ENCODE measurements at regions not wholly inside any gene's neighbourhood (a gene's known extent, or its start where the extent isn't known, plus 50 kb on each side); places are given as distances from the start of the nearest gene placed in this dataset.

DNA sequence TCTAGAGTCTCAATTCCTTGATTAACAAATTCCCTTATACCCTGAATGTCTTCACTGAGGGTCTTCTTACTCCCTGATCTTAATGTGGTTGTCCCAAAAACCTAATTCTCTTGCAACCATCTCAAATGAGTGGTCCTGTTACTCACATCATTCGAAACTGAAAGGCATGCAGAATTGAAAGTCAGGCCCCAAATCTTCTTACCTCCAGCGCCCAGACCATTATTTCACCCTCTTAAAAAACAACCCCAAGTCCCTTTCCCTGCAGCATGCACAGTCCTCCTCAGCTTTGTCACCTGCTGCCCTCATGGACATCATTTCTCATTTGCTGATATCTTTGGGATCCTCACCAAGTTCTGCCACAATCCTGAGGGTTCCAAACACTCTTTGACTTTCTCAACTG lies 230.1 kb downstream of the SEC16B start:
- DNase-seq (no peak), ATAC-seq (no peak)
- no peaks in the 10 kb centered on the region for H3K4me1 Mint-ChIP-seq
- H3K27ac Mint-ChIP-seq: no peak overlapping the region
- no peak overlapping the region for H3K4me3 Mint-ChIP-seq
- peaks cover 0 to 4% of the 10 kb centered on the region in 2 donors for H3K9me3 Mint-ChIP-seq
- H3K27me3 Mint-ChIP-seq: no peaks in the 10 kb centered on the region

- no peaks in the 10 kb centered on the region for H3K4me1 Mint-ChIP-seq
- no peaks in the 10 kb centered on the region for H3K27me3 Mint-ChIP-seq
Observed at GRCh38 chr1:177737456-177737855, 232.4 kb downstream of the SEC16B start.

GRCh38 chr1:177732178-177732577 lies 237.7 kb downstream of the SEC16B start:
- peak; percentile 28 for ATAC-seq
- Mint-ChIP-seq H3K9me3 (peaks cover 10 to 14% of the 10 kb centered on the region in 2 donors), H3K27me3 (no peaks in the 10 kb centered on the region), H3K4me1 (peaks cover 6% of the 10 kb centered on the region), H3K27ac (no peak overlapping the region), H3K4me3 (peak overlapping the region in 1 of 2 donors; percentile 13)
- no peak for DNase-seq

More at GRCh38 chr1:177737456-177737855, 232.4 kb downstream of the SEC16B start:
- Mint-ChIP-seq H3K4me3 (no peak overlapping the region), H3K9me3 (peaks cover 0 to 9% of the 10 kb centered on the region in 2 donors), H3K27ac (no peak overlapping the region)
- ATAC-seq (no peak), DNase-seq (no peak)

DNA sequence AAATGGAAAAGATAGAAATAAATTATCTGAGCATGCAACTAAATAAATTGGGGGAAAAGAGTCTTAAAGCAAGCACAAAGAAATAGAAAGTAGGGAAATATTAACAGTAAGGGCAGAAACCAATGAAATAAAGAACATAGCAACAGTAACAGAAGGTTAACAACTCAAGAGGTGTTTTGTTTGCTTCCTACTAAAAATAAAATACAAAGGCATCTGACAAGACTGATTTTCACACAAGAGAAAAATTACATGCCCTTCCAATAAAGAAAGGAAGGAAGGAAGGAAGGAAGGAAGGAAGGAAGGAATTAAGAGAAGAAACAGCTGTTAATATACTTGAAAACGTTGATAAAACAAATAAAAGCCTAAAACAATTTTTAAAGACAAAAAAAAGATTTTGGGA lies 240.2 kb downstream of the SEC16B start:
- H3K9me3 Mint-ChIP-seq: peaks cover 17 to 25% of the 10 kb centered on the region in 2 donors
- H3K4me3 Mint-ChIP-seq: no peak overlapping the region
- H3K27ac Mint-ChIP-seq: no peak overlapping the region
- H3K4me1 Mint-ChIP-seq: peaks cover 6% of the 10 kb centered on the region
- H3K27me3 Mint-ChIP-seq: no peaks in the 10 kb centered on the region
- DNase-seq: no peak
- no peak for ATAC-seq

DNA sequence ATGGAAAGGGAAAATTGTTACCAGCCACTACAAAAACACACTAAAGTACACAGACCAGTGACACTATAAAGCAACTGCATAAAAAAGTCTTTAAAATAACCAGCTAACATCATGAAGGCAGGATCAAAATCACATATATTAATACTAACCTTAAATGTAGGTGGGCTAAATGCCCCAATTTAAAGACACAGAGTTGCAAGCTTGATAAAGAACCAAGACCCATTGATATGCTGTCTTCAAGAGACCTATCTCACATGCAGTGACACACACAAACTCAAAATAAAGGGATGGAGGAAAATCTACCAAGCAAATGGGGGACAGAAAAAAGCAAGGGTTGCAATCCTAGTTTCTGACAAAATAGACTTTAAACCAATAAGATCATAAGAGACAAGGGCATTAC lies 246.3 kb downstream of the SEC16B start:
- no peaks in the 10 kb centered on the region for H3K4me1 Mint-ChIP-seq
- no peaks in the 10 kb centered on the region for H3K27me3 Mint-ChIP-seq
- no peak overlapping the region for H3K4me3 Mint-ChIP-seq
- ATAC-seq: no peak
- peaks cover 20 to 46% of the 10 kb centered on the region in 2 donors for H3K9me3 Mint-ChIP-seq
- DNase-seq: no peak
- no peak overlapping the region for H3K27ac Mint-ChIP-seq

- Mint-ChIP-seq H3K9me3 (peaks cover 5 to 28% of the 10 kb centered on the region in 2 donors), H3K4me1 (no peaks in the 10 kb centered on the region), H3K27me3 (no peaks in the 10 kb centered on the region), H3K27ac (no peak overlapping the region), H3K4me3 (no peak overlapping the region)
- DNase-seq: no peak
- ATAC-seq: no peak
Observed at GRCh38 chr1:177710696-177711620, 258.9 kb downstream of the SEC16B start.

DNA sequence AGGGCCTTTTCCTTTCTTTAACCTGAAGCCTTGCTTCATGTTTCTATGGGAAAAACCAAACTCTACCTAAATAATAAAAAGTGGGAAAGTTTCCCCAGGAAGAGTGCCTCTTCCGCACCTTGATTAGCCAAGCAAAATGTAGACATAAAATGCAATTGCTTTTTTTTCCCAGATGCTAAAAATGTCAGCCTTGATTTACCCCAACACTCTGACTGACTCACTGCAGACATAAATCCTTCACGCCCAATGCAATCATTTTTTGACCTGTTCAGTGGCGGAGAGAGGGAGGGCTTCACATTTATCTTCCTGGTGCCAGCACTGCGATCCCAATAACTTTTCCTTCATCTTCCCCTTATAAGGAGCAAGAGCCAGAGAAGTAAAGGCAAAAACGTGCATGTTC lies 261.5 kb downstream of the SEC16B start:
- H3K4me1 Mint-ChIP-seq: no peaks in the 10 kb centered on the region
- H3K4me3 Mint-ChIP-seq: no peak overlapping the region
- no peak overlapping the region for H3K27ac Mint-ChIP-seq
- peaks cover 0 to 16% of the 10 kb centered on the region in 2 donors for H3K9me3 Mint-ChIP-seq
- H3K27me3 Mint-ChIP-seq: no peaks in the 10 kb centered on the region
- ATAC-seq (no peak), DNase-seq (no peak)

DNA sequence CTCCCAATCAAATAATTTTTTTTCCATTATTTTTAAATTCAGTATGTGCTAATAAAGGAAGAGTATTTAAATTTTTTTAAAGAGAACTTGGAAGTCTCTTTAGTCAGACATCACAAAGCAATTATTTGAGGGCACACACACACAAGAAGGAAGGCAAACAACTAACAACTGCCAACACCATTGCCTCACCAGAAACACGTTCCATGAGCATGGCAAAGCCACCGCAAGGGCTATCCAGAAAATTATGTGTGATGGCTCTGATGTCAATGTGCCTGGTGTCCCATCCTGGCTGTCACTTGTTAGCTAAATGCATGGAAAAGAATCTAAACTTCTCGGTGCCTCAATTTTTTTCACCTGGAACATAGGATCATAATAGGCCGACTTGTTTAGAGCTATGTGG lies 262.9 kb downstream of the SEC16B start:
- H3K9me3 Mint-ChIP-seq: peaks cover 0 to 23% of the 10 kb centered on the region in 2 donors
- no peaks in the 10 kb centered on the region for H3K4me1 Mint-ChIP-seq
- no peak overlapping the region for H3K4me3 Mint-ChIP-seq
- no peak for ATAC-seq
- H3K27ac Mint-ChIP-seq: no peak overlapping the region
- no peak for DNase-seq
- no peaks in the 10 kb centered on the region for H3K27me3 Mint-ChIP-seq

DNA sequence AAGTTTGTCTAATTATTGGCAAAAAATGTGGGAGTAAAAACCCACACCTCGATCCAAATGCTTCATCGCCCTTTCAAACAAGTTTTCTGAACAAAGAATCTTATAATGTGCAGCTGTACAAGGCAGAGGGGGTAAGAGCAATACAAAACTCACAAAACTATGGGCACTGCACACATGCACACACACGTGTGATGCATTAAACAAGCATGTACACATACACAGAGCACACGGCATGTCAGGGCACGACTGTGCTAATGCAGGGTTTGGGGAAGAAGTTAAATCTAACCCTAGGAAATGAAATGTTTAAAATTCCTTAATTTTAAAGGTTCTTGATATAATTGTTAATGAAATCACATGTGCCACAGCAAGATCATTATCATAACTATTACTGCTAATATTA lies 264.0 kb downstream of the SEC16B start:
- Mint-ChIP-seq H3K27ac (no peak overlapping the region), H3K4me1 (no peaks in the 10 kb centered on the region), H3K27me3 (no peaks in the 10 kb centered on the region), H3K9me3 (peaks cover 0 to 21% of the 10 kb centered on the region in 2 donors), H3K4me3 (no peak overlapping the region)
- DNase-seq: no peak
- no peak for ATAC-seq

DNA sequence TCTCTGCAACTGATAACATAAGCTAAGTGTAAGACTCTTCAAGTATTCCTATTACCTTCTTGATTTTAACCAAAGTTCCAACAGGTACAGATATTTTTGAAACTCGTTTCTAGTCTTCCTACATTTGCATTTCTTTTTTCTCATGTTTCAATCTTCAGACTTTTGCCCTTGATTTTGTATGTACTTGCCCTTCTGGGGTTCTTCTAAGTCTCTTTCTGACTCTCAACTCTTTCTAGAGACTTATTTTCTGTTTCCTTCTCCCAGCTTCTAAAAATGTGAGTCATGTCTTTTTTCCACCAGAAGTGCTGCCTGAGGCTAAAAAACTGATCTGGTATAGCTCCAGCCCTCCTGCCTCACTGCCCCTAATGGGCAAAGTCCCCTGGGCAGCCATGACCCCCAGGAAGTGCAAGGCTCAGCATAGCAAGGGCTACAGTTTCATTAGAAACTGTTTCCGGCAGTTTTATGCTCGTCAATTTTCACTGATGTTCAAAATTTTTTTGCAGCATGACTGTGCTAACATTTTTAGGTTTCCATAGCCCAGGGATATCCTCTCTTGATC lies 265.9 kb downstream of the SEC16B start:
- Mint-ChIP-seq H3K27me3 (no peaks in the 10 kb centered on the region), H3K9me3 (peaks cover 0 to 11% of the 10 kb centered on the region in 2 donors), H3K4me1 (no peaks in the 10 kb centered on the region), H3K27ac (no peak overlapping the region), H3K4me3 (no peak overlapping the region)
- DNase-seq: no peak
- no peak for ATAC-seq

- DNase-seq (no peak), ATAC-seq (no peak)
- Mint-ChIP-seq H3K27me3 (no peaks in the 10 kb centered on the region), H3K9me3 (peaks cover 0 to 11% of the 10 kb centered on the region in 2 donors), H3K27ac (no peak overlapping the region), H3K4me1 (no peaks in the 10 kb centered on the region), H3K4me3 (no peak overlapping the region)
Observed at GRCh38 chr1:177701654-177702353, 268.1 kb downstream of the SEC16B start.

DNA sequence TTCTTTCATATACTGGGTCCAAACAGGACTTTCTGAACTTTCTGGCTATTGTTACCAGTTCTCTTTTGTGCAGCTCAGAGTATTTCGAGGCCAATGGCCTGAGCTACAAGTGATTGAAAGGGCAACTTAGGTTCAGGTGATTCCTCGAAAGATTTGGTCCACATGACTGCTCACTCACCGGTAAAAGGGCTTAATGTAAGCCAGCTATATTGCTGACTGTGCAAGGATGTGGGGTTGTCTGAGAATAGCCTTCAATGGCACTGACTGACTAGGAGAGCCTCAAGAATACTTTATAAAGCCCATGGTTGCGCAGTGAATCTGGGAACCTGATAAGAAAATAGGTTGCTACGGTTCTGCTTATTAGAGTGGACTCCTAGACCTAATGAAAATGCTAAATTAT lies 269.0 kb downstream of the SEC16B start:
- Mint-ChIP-seq H3K9me3 (peaks cover 0 to 11% of the 10 kb centered on the region in 2 donors), H3K27me3 (no peaks in the 10 kb centered on the region), H3K27ac (no peak overlapping the region), H3K4me1 (no peaks in the 10 kb centered on the region), H3K4me3 (no peak overlapping the region)
- ATAC-seq (no peak), DNase-seq (no peak)

DNA sequence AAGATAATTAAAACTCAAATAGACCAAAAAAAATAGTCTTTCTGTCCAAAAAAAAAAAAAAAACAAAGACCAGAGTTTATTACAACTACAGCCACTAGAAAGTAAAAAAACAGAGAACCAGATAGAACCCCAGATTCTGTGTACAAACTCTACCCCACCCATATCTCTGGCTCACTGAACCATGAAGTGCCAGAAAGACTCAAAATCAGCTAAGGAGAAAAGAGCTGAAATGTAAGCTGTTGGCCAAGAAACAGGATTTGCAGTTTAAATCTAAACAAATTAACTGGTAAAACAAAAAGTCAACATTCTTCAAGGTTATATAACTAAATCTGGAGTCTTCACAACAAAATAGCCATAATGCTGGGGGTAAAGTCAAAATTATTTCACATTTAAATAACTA lies 278.9 kb downstream of the SEC16B start:
- Mint-ChIP-seq H3K4me3 (no peak overlapping the region), H3K4me1 (no peaks in the 10 kb centered on the region), H3K9me3 (peaks cover 22 to 32% of the 10 kb centered on the region in 2 donors), H3K27ac (no peak overlapping the region), H3K27me3 (no peaks in the 10 kb centered on the region)
- no peak for ATAC-seq
- DNase-seq: no peak

DNA sequence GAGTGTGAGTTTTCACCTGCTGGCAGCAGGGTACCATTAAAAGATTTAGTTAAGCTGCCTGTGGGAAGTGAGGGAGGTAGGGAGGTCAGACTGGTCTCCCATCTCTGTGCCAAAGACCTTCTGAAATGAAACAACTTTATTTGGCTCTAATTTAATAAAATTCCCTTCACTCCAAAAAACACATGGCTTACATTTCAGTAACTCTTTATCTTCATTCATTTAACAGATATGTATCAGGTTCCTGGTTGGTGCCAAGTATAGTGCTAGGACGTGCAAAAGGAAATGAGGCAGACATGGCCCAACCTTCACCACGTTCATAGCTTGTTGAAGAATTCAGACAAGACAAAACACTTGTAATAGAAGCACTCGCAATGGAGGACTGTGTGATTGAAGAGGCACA lies 282.3 kb downstream of the SEC16B start:
- H3K27me3 Mint-ChIP-seq: no peaks in the 10 kb centered on the region
- no peak for DNase-seq
- no peak overlapping the region for H3K4me3 Mint-ChIP-seq
- no peak for ATAC-seq
- H3K27ac Mint-ChIP-seq: no peak overlapping the region
- H3K9me3 Mint-ChIP-seq: peaks cover 11 to 22% of the 10 kb centered on the region in 2 donors
- H3K4me1 Mint-ChIP-seq: no peaks in the 10 kb centered on the region

DNA sequence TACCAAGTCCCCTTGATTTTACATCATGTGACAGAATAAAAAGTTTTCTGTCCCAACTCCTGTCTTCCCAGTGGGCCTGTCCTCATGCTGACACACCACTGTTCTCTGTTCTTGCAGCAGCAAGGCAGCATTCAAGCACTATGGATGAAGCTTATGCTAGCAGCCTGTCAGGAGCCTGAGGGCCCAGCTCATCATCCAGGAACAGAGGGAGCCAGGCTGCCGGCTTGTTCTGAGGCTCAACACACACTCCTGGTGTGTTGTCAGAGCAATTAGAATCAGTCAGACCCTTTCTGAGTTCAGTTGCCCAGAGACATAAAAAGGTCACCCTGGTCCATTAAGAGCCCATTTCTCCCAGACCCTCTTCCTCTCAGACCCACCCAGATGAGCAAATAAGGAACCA lies 282.9 kb downstream of the SEC16B start:
- Mint-ChIP-seq H3K27me3 (no peaks in the 10 kb centered on the region), H3K9me3 (peaks cover 7 to 17% of the 10 kb centered on the region in 2 donors), H3K4me3 (no peak overlapping the region), H3K27ac (peak overlapping the region in 1 of 2 donors; percentile 7), H3K4me1 (no peaks in the 10 kb centered on the region)
- DNase-seq (no peak), ATAC-seq (no peak)

GRCh38 chr1:177669161-177669560 lies 300.7 kb downstream of the SEC16B start:
- DNase-seq (no peak), ATAC-seq (no peak)
- Mint-ChIP-seq H3K27ac (no peak overlapping the region), H3K4me3 (no peak overlapping the region), H3K4me1 (no peaks in the 10 kb centered on the region), H3K27me3 (no peaks in the 10 kb centered on the region), H3K9me3 (peaks cover 0 to 11% of the 10 kb centered on the region in 2 donors)

Data from stimulated activated naive CD8-positive, alpha-beta T cell treated with anti-CD3 and anti-CD28 coated beads, Interleukin-15, amount 100 ng/mL, for 72 hours (primary cell).